DND-41 (cell line): ENCODE measurements at regions not wholly inside any gene's neighbourhood (a gene's known extent, or its start where the extent isn't known, plus 50 kb on each side); places are given as distances from the start of the nearest gene placed in this dataset.

Experiments used
- ATAC-seq: fragments of 200-7000 bp; cut with Tn5 transposase; 3 replicates; pipeline ENCODE4 v1.9.1; 2021; ENCODE audit warnings: low read depth; ENCODE audit not compliant: insufficient read depth
- DNase-seq: peaks from one replicate; pipeline ENCODE4 v3.0.0-alpha.2; 2020
- H2AFZ ChIP-seq: 2 replicates; pipeline ENCODE4 v1.6.0; 2012; ENCODE audit warnings: low read depth, low read length
- H3K27ac ChIP-seq: 2 replicates; pipeline ENCODE4 v1.5.1; 2012; ENCODE audit warnings: low read length, inconsistent platforms
- H3K27me3 ChIP-seq: fragments of 200-600 bp; sonication (generic); 2 replicates; pipeline ENCODE4 v1.6.0; 2012; ENCODE audit warnings: low read length, mild to moderate bottlenecking, inconsistent platforms; ENCODE audit not compliant: insufficient read depth, poor library complexity
- H3K36me3 ChIP-seq: 2 replicates; pipeline ENCODE4 v1.5.1; 2012; ENCODE audit warnings: low read length, inconsistent platforms; ENCODE audit not compliant: insufficient read depth
- H3K4me1 ChIP-seq: 2 replicates; pipeline ENCODE4 v1.5.1; 2012; ENCODE audit warnings: mild to moderate bottlenecking, low read length; ENCODE audit not compliant: insufficient read depth
- H3K4me2 ChIP-seq: 2 replicates; pipeline ENCODE4 v1.6.0; 2012; ENCODE audit warnings: mild to moderate bottlenecking, moderate library complexity, low read length, inconsistent platforms; ENCODE audit not compliant: insufficient read depth
- H3K4me3 ChIP-seq, 2 experiments: fragments of 200-600 bp in 1 of 2; shearing (Covaris generic) in 1 of 2; 2 replicates each; pipeline ENCODE4 v1.5.1; 2012 to 2016; ENCODE audit warnings: inconsistent platforms in 2 of 2, low read length in 2 of 2, mild to moderate bottlenecking in 2 of 2, low read depth in 1 of 2, moderate library complexity in 1 of 2
- H3K79me2 ChIP-seq: 2 replicates; pipeline ENCODE4 v1.6.0; 2012; ENCODE audit warnings: low read length, inconsistent platforms; ENCODE audit not compliant: insufficient read depth
- H3K9ac ChIP-seq: 2 replicates; pipeline ENCODE4 v1.6.0; 2012; ENCODE audit warnings: low read depth, mild to moderate bottlenecking, inconsistent platforms, low read length, moderate library complexity
- H3K9me3 ChIP-seq: 2 replicates; pipeline ENCODE4 v1.5.1; 2012; ENCODE audit warnings: low read length, moderate library complexity, mild to moderate bottlenecking, inconsistent platforms; ENCODE audit not compliant: insufficient read depth, severe bottlenecking
- H4K20me1 ChIP-seq: 2 replicates; pipeline ENCODE4 v1.6.0; 2012; ENCODE audit warnings: low read length; ENCODE audit not compliant: insufficient read depth
- EZH2 ChIP-seq: IDR thresholded peaks from 3 replicates; pipeline ENCODE4 v1.6.1; 2012; ENCODE audit warnings: borderline replicate concordance, low read depth, mild to moderate bottlenecking, moderate library complexity, low read length, inconsistent platforms; ENCODE audit not compliant: severe bottlenecking
- TF ChIP-seq, protein P1 (sequence below): IDR thresholded peaks from 2 replicates; pipeline ENCODE4 v1.5.1; 2012; ENCODE audit warnings: borderline replicate concordance, low read length, moderate library complexity, mild to moderate bottlenecking; ENCODE audit not compliant: poor library complexity, severe bottlenecking; ENCODE audit errors: extremely low read depth

DNA sequence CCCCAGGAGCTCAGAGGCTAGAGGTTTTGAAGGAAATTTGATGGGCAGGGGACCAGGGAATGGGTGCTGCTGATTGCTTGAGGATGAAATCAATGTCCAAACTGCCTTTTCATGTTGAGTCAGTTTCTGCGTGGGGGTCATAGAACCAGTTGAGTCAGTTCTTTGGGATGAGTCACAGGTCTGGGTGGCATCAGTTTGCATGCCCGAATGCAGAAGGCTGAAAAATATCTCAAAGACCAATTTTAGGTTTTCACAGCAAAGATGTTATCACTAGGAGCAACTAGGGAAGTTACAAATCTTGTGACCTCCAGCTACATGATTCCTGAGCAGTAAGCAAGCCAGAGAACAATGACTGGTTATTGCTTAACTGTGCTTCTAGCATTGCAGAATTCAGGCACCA lies 1135.1 kb upstream of the CRIM1 start:
- Histone ChIP-seq H3K9ac (no peak overlapping the region), H3K36me3 (no peaks in the 10 kb centered on the region), H3K9me3 (no peaks in the 10 kb centered on the region), H4K20me1 (no peaks in the 10 kb centered on the region), H3K79me2 (no peaks in the 10 kb centered on the region), H3K27me3 (no peaks in the 10 kb centered on the region), H3K27ac (no peak overlapping the region), H3K4me3 (no peak overlapping the region), H3K4me1 (no peaks in the 10 kb centered on the region), H2AFZ (no peak overlapping the region), H3K4me2 (no peak overlapping the region)
- ATAC-seq (no peak), DNase-seq (no peak)
- no peak for TF ChIP-seq EZH2
- TF ChIP-seq, protein P1, sequence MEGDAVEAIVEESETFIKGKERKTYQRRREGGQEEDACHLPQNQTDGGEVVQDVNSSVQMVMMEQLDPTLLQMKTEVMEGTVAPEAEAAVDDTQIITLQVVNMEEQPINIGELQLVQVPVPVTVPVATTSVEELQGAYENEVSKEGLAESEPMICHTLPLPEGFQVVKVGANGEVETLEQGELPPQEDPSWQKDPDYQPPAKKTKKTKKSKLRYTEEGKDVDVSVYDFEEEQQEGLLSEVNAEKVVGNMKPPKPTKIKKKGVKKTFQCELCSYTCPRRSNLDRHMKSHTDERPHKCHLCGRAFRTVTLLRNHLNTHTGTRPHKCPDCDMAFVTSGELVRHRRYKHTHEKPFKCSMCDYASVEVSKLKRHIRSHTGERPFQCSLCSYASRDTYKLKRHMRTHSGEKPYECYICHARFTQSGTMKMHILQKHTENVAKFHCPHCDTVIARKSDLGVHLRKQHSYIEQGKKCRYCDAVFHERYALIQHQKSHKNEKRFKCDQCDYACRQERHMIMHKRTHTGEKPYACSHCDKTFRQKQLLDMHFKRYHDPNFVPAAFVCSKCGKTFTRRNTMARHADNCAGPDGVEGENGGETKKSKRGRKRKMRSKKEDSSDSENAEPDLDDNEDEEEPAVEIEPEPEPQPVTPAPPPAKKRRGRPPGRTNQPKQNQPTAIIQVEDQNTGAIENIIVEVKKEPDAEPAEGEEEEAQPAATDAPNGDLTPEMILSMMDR = no peak

DNA sequence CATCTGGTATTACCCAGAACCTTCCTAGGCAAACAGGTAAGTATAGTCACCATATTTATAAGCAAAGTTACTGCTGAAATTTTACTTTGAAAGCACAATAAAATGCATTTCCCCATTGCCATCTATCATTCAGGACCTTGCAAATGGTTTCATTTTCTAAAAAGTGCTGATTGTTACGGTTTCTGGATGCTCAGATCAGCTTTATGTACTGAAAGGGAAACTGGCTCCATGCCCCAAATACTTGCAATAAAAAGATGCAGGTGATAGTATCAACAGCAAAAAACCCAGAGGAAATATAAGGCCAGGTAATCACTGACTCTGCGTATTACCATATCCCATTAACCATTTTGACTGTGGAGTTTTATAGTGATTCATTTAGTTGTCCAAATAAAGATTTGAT lies 1150.7 kb upstream of the CRIM1 start:
- H3K79me2 ChIP-seq = no peaks in the 10 kb centered on the region
- no peak overlapping the region for H3K4me3 ChIP-seq
- no peak overlapping the region for H3K4me2 ChIP-seq
- H2AFZ ChIP-seq = no peak overlapping the region
- H3K9me3 ChIP-seq = no peaks in the 10 kb centered on the region
- no peaks in the 10 kb centered on the region for H3K27me3 ChIP-seq
- no peaks in the 10 kb centered on the region for H3K4me1 ChIP-seq
- no peak overlapping the region for H3K9ac ChIP-seq
- H4K20me1 ChIP-seq = no peaks in the 10 kb centered on the region
- H3K27ac ChIP-seq = no peak overlapping the region
- TF ChIP-seq EZH2 = no peak
- TF ChIP-seq, protein P1 = no peak
- DNase-seq (no peak), ATAC-seq (no peak)
- no peaks in the 10 kb centered on the region for H3K36me3 ChIP-seq

DNA sequence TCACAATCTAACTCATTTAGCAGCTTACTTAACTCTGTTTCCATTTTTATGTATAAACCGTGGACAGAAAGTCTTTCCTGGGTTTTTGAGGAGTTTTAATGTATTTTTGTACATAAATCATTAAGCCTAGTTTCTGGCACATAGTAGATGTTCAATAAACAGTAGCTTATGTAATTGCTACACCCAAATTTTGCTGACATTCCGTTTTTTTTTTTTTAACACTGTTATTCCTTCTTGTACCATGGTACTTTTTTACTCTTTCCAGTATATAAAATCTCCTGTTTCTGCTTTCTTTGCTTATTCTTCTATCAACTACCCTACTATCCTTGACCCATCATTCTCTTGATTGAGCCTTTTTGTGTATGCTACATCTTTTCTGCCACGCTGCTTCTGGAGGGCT lies 1151.3 kb upstream of the CRIM1 start:
- no peak overlapping the region for H3K27ac ChIP-seq
- H2AFZ ChIP-seq = no peak overlapping the region
- H3K27me3 ChIP-seq = no peaks in the 10 kb centered on the region
- H3K4me2 ChIP-seq = no peak overlapping the region
- H4K20me1 ChIP-seq = no peaks in the 10 kb centered on the region
- no peak for ATAC-seq
- no peak overlapping the region for H3K4me3 ChIP-seq
- H3K9ac ChIP-seq = no peak overlapping the region
- DNase-seq = no peak
- no peak for TF ChIP-seq EZH2
- TF ChIP-seq, protein P1 = no peak
- no peaks in the 10 kb centered on the region for H3K4me1 ChIP-seq
- no peaks in the 10 kb centered on the region for H3K36me3 ChIP-seq
- no peaks in the 10 kb centered on the region for H3K9me3 ChIP-seq
- H3K79me2 ChIP-seq = no peaks in the 10 kb centered on the region

DNA sequence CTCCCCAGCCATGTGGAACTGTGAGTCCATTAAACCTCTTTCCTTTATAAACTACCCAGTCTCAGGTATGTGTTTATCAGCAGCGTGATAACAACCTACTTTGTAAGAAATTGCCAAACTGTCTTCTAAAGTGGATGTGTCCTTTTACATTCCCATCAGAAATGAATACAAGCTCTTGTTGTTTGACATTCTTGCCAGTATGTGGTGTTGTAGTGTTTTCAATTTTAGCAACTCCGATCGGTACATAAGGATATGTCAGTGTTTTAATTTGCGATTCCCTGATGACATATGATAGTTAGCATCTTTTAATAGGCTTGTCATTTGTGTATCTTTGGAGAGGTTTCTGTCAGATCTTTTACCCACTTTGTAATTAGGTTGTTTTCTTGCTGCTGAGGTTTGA lies 1156.3 kb upstream of the CRIM1 start:
- TF ChIP-seq, protein P1 = no peak
- TF ChIP-seq EZH2 = no peak
- Histone ChIP-seq H3K27ac (no peak overlapping the region), H3K79me2 (no peaks in the 10 kb centered on the region), H3K9me3 (no peaks in the 10 kb centered on the region), H2AFZ (no peak overlapping the region), H3K27me3 (no peaks in the 10 kb centered on the region), H3K36me3 (no peaks in the 10 kb centered on the region), H4K20me1 (no peaks in the 10 kb centered on the region), H3K4me1 (no peaks in the 10 kb centered on the region), H3K9ac (no peak overlapping the region), H3K4me2 (no peak overlapping the region), H3K4me3 (no peak overlapping the region)
- no peak for DNase-seq
- no peak for ATAC-seq
